ACHN (cell line): ENCODE measurements at regions not wholly inside any gene's neighbourhood (a gene's known extent, or its start where the extent isn't known, plus 50 kb on each side); places are given as distances from the start of the nearest gene placed in this dataset.

ENCODE experiments used
- DNase-seq: peaks from one replicate; pipeline ENCODE4 v3.0.0-alpha.2; 2015
- in situ Hi-C: cut with HindIII; loops from 2 replicates; pipeline ENCODE4 v1.10.0; 2017; ENCODE audit warnings: low sequenced_read_pairs, low pct_ligation_motif_present, low pct_unique_long_range_greater_than_20kb

DNA sequence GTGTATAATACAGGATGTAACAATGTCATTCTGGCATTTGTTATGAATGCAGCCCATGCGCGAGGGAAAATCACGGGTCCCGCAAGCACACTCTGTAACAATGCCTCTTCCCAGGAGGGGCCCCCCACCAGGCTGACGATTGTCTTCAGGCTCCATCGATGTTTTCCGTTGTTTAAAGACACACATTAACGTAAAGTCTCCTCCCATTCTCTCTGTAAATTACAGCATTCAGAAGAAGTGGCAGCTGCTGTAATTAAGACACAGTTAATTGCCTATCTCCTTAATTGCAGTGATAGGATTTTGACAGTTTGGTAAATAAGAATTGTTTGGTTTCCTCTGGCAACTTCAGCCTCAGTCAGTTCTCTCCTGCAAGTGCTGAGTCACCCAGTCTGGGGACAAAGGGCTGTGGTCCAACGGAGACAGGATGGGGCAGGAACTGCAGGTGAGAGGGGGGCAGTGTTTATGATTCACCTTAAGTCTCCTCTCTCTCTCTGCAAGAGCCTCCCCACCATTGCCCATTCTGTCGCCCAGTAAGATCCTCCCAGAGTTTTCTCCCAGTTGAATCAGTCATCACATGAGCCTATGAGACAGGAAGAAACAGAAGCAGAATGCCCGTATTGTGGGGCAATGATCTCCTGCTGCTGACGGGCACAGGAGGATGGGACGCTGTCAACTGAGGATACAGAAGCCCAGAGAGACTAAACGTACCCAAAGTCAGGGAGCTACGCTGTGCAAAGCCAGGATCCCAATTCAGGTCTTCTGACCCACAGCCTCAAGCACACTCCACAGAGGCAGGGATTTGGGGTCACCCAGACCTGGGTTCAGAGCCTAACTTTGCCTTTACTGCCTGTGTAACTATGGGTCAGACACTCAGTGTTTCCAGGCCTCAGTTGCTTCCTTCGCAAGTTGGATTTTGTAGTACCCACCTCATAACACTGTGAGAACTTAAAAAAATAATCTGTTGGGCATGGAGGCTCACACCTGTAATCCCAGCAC lies 110.0 kb downstream of the ADSS2 start:
- in situ Hi-C loops = no loop called here
- DNase-seq = peak; percentile 55

DNA sequence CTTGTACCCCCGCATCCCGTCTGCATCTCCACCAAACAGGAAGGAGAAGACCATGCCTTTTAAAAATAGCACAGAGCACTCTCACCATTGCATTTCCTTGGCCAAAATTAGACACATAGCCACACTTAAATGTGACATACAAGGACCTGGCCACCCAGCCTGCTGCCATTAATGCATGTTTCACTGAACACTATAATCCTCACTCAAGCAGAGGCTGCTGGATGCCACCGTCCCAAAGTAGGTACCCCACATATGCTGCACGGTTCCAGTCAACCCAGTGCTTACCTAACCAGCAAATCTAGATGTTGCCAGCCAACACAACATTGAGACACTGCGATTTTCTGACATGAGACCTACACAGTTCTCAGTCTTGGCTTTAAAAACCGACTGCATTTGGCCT lies 107.7 kb downstream of the ADSS2 start:
- no peak for DNase-seq
- in situ Hi-C loops = no loop called here

DNA sequence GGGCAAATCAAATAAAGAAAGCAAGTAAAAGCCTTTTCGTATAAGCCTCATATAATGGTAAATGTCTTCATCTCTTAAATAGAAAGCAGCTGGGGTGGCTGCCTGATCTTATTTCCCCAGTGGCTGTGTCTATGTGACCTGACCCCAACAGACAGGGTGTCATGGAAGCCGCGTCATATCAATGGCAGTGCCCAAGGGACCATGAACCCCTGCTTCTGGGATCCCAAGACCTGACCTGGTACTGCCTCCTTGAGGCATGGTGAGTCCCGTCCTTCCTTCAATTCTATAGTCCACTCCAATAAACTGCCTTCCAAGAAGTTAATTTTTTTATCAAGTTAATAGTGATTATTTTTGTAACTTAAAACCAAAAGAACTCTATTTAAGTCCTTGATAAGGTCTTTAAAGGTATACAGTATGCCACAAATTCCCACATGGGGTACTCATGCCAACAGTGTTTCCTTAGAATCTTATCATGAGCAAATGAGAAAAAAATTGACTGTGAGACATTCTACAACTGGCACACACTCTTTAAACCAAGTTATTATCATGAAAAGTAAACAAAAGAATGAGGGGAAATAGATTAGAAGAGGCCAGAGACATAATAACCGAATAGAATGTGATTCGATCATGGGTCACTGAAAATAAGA lies 104.6 kb downstream of the ADSS2 start:
- DNase-seq = no peak
- in situ Hi-C loops = no loop called here

DNA sequence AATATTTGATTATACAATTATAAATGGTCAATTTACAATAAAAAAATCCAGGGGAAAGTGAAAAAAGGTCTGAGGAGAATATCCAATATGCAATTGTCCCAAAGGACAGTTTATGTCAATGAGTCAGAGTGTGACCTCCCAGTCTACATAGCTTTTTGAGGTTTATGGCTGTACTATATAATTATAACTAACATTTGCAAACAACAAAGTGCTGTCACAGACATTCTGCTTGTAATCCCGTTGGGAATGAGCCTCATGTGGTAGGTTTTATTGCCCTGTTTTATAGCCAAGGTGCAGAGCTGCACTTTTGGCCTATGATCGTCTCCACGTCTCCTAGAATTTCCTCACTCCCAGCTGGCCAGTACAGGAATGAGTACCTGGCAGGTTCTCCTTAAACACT lies 103.8 kb downstream of the ADSS2 start:
- DNase-seq = no peak
- in situ Hi-C loops = no loop called here

DNA sequence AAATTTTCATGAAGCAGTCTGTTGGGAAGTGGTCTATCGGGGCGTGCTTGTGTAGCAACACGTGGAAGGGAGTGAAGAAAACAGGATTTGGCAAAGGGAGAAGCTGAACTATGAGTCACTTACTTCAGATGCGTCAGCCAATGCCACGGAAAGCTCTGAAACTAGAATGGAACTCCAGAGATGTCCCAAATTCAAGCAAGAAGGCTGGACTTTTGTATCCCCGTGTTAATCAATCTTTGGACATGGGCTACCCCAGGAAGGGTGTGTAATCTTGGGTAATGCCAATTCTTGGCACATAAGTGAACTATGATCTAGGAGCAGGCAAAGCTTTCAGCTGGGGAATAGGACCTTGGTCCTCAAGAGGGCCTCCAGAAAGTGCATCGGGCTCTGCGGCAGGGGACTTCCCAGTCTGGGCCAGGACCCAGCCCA lies 102.6 kb downstream of the ADSS2 start:
- in situ Hi-C loops = no loop called here

DNA sequence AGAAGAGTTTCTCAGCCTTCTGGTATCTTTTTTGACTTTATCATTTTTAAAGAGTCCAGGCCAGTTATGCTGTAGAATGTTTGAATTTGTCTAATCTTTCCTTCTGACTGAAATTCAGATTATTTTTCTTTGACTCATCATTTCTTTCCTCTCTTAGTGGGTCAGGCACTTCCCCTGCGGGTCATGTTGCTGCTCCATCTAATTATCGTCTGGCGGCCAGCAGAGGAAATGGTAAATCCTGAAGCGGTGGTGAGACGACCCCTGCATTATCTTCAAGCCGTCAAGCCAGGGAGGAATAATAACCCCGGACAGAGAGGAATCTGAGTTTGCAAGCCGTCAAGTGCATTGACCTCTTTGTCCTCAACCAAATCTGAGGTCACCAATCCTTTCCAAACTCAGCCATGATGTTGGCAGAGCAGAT lies 102.1 kb downstream of the ADSS2 start:
- no peak for DNase-seq
- in situ Hi-C loops = no loop called here

More for the DNA sequence above, 102.6 kb downstream of the ADSS2 start:
- peak; percentile 26 for DNase-seq

DNA sequence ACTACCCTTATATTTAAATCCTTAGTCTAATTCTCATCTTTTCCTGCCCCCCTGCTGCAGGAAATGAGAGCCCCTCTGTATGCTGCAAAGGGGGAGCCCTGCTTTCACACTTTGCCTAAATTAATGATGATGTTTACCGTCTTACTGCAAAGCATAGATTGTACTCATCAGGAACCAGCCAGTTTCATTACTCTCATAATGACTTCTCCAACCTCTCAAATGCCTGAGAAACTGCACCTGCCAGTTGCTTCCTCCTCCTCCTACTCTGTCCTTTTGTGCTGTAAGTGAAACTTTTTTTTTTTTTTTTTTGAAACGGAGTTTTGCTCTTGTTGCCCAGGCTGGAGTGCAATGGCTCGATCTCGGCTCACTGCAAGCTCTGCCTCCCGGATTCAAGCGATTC lies 101.7 kb downstream of the ADSS2 start:
- DNase-seq = no peak
- in situ Hi-C loops = no loop called here

DNA sequence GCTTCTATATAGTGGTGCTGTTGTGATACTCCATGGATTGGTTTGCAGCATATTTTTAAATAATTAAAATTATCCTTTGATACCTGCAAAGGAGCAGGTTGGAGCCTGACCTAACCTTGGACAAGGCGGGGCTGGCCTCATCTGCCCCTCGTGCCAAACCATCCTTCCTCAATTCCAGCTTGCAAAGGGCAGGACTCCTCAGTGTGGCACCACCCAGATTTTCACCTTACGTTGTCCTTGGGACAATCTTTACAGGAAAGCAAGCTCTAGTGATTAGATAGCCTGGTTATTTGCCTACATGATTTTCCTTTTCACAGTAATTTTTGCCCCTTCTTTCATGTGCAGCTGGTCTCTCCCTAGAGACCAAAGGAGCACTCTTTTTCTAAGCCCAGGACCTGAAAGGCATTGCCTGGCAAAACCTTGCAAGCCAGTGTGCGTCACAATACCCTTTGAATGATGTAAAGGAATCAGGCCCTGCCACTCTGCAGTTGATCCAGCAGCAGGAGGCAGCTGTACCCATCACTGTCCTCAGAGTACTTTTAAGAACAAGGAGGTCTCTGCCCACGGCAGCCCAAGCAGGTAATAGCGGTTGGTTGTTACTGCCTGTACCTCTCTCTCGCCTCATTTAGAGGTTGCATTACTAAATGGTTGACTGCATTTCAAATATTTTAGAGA lies 99.4 kb downstream of the ADSS2 start:
- no peak for DNase-seq
- in situ Hi-C loops = no loop called here

DNA sequence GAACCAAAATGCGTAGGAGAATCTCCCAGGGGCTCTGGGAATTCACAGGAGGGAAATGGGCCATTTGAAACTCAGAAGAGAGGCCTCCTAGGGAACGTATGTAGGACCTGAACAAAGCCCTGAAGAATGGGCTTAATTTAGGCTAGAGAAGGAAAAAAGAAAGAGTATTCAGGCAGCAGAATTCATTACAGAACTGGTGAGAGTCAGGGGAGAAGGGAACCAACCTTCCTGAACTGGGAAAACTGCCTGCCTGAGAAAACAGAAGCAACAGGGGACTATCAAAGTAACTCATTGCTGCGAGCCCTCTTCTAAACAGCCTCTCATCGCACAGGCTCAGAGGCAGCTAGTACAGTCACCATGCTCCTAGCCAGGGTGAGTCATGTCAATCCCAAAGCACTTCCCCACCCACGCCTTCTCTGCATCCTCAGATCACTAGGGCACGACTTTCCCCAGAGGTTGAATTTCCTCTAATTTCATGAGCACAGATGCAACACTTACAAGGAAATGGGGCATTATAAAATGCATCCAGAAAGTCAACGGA lies 98.1 kb downstream of the ADSS2 start:
- DNase-seq = peak; percentile 86

DNA sequence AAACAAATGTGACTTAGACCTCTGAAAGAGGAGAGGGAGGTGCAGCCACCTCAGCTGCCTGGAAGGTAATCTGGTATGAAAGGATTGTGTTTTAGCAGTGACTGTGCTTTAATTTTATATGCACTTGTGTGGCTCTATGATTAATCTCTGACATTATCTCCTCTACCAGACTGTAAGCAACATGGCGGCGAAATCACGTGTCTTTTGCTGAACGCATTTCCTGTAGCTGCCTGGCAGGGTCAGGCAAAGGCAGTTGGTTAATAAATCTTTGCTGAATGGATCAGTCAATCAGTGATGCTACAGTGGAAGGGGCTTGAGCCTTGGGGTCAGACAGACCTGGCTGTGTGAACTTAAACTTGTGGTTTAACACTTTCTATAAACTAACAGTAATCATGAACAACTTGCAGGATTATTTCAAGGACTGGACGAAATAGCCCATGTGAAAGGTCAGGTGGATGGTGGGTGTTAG lies 96.9 kb downstream of the ADSS2 start:
- in situ Hi-C loops = no loop called here
- DNase-seq = no peak

More for the DNA sequence above, 98.1 kb downstream of the ADSS2 start:
- in situ Hi-C loops = no loop called here

DNA sequence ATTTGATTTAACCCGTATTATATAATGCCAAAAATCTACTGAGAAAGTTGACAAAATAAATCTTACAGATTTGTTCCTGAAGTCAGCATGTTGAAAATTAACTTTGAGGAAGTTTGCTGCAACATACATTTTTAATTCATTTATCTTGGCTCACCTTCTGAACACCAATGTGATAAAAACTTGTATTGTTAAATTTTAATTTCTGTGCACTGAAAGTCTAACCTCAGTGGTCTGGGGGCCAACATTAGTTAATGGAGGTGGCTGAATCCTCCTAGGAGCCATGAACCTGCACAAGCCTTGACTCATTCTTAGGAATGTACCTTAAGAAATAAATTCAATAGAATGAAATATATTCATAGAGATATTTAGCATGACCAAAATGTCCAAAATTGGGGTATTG lies 95.3 kb downstream of the ADSS2 start:
- in situ Hi-C loops = no loop called here
- DNase-seq = no peak
